ENCODE measurements at regions not wholly inside any gene's neighbourhood (a gene's known extent, or its start where the extent isn't known, plus 50 kb on each side); places are given as distances from the start of the nearest gene placed in this dataset.

DNA sequence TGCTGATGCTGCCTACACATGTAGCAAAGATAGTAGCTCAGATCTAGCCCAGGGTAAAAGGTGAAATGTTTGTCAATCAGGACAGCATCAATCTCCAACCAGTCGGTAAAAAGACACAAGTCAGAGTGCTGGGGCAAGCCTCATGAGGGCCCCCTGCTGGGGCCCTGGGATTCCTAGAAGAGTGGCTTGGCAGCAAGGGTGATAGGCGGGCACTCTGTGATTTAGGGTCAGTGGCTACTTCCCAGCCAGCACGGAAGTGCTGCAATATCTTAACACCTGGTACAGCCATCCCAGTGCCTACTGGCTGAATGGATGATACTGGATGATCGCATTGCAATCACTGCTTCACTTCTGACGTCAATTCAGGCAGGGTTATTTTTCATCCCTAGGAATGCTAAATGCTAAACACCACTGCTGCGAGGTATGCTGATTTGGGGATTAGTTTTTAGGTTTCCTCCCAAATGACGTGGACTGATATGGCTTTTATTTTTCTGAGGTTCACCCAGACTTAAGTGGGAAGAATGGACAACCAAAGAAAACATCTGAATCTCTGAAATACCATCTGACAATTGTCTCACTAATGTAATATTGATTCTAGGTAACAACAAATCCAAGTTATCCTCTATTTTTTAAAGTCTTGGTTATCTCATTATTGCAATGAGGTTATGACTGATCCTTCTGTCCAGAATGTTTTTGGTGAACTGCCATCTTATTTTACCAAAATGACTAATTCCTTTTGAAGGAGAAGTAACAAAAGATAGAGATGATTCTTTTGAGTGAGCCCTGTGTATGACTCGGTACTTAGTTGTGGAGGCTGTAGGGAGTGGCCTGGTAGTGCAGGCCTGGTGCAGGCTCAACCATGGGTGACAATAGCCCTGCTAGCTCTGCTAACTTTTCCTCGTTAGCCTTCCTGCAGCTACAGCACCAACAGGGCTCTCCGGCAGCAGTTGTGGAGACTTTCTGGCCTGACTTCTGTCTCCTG is 432.5 kb downstream of the FGF9 start:
- no peak for DNase-seq

DNA sequence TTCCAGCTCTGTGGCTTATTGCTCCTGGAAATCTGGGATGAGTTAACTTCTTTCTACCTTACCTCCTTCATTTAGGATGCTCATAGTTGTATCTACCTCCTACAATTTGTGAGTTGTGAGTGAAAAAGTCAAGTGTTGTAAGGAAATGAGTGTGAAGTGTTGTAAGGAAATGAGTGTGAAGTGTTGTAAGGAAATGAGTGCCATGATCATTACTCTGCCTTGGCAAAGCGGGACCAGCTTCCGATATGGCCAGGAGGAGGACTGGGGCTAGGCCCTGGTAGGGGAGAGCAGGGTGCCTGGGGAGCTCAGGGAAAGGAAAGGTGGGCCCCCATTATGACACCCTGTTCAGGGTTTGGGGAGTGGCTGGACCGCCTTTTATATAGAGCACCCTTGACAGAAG is 435.2 kb downstream of the FGF9 start:
- H3K27ac ChIP-seq, result no peak overlapping the region
- DNase-seq, result no peak
- H3K4me3 ChIP-seq, result no peak overlapping the region
- H3K9me3 ChIP-seq, result no peaks in the 10 kb centered on the region
- no peaks in the 10 kb centered on the region for H3K27me3 ChIP-seq
- no peaks in the 10 kb centered on the region for H3K36me3 ChIP-seq
- no peak for TF ChIP-seq POLR2A (IDR thresholded peaks at IDR 0.05)
- TF ChIP-seq, protein P1, sequence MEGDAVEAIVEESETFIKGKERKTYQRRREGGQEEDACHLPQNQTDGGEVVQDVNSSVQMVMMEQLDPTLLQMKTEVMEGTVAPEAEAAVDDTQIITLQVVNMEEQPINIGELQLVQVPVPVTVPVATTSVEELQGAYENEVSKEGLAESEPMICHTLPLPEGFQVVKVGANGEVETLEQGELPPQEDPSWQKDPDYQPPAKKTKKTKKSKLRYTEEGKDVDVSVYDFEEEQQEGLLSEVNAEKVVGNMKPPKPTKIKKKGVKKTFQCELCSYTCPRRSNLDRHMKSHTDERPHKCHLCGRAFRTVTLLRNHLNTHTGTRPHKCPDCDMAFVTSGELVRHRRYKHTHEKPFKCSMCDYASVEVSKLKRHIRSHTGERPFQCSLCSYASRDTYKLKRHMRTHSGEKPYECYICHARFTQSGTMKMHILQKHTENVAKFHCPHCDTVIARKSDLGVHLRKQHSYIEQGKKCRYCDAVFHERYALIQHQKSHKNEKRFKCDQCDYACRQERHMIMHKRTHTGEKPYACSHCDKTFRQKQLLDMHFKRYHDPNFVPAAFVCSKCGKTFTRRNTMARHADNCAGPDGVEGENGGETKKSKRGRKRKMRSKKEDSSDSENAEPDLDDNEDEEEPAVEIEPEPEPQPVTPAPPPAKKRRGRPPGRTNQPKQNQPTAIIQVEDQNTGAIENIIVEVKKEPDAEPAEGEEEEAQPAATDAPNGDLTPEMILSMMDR (IDR thresholded peaks at IDR 0.05), result no peak
- H3K4me1 ChIP-seq, result peaks cover 0 to 4% (median 0%) of the 10 kb centered on the region in 4 donors

More for the DNA sequence above, 432.5 kb downstream of the FGF9 start:
- no peak for TF ChIP-seq POLR2A (IDR thresholded peaks at IDR 0.05)
- TF ChIP-seq, protein P1 (IDR thresholded peaks at IDR 0.05), result peak in 2 of 6 experiments; percentile 2 to 25
- Histone ChIP-seq H3K36me3 (no peaks in the 10 kb centered on the region), H3K9me3 (no peaks in the 10 kb centered on the region), H3K27ac (no peak overlapping the region), H3K4me1 (peaks cover 0 to 4% (median 0%) of the 10 kb centered on the region in 4 donors), H3K27me3 (no peaks in the 10 kb centered on the region), H3K4me3 (no peak overlapping the region)

DNA sequence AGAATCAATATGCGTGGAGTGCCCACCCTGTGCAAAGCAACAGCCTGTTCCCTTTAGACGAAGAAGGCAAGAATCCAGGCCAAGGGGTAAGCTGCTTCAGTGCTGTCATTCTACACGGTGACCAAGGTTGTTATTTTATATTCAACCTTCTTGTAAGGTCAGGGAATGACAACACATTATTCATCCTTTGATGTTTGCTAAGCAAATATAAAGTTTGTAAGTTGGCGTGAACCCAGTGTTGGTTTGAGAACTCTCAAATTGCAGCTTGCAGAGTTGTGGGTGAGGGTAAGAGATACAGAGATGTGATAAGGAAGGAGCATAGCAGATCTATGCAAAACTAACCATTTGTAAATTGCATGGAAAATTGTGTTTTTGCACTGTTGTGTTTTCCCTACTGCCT is 436.7 kb downstream of the FGF9 start:
- no peaks in the 10 kb centered on the region for H3K36me3 ChIP-seq
- TF ChIP-seq, protein P1 (IDR thresholded peaks at IDR 0.05), result no peak
- no peak for TF ChIP-seq POLR2A (IDR thresholded peaks at IDR 0.05)
- no peak overlapping the region for H3K27ac ChIP-seq
- H3K4me1 ChIP-seq, result peaks cover 0 to 4% (median 0%) of the 10 kb centered on the region in 4 donors
- no peak overlapping the region for H3K4me3 ChIP-seq
- no peak for DNase-seq
- no peaks in the 10 kb centered on the region for H3K27me3 ChIP-seq
- no peaks in the 10 kb centered on the region for H3K9me3 ChIP-seq

DNA sequence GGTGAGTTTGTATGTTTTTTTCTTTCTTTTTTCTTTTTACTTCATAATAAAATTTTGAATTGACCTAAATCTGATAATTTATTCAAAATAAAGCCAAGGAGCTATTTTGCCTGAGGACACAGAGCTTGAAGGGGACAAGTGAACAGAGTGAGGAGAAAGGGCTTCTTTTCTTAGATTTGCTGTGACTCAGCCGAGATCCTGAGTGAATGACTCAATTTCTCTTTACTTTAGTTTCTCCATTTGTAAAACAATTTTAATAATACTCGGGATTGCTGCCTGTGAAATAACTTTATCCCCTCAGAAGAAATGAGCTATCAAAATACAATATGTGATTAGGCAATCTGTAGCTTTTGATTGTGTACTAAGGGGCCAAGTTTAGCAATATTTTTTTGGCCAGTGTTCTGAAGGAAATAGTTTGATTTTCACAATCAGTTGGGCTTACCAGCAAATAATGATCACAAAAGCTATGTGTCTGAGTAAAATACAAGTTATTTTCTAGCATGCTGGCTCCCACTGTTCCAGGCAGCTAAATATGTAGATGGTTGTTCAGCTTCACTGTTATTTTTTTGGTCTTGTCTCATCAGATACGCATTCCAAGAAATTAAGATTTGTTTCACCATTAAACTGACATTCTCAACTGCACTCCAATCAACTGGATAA is 437.5 kb downstream of the FGF9 start:
- peaks cover 0 to 4% (median 0%) of the 10 kb centered on the region in 4 donors for H3K4me1 ChIP-seq
- H3K4me3 ChIP-seq, result no peak overlapping the region
- no peak for DNase-seq
- no peaks in the 10 kb centered on the region for H3K36me3 ChIP-seq
- H3K27me3 ChIP-seq, result no peaks in the 10 kb centered on the region
- TF ChIP-seq, protein P1 (IDR thresholded peaks at IDR 0.05), result no peak
- no peak for TF ChIP-seq POLR2A (IDR thresholded peaks at IDR 0.05)
- H3K27ac ChIP-seq, result no peak overlapping the region
- H3K9me3 ChIP-seq, result no peaks in the 10 kb centered on the region

DNA sequence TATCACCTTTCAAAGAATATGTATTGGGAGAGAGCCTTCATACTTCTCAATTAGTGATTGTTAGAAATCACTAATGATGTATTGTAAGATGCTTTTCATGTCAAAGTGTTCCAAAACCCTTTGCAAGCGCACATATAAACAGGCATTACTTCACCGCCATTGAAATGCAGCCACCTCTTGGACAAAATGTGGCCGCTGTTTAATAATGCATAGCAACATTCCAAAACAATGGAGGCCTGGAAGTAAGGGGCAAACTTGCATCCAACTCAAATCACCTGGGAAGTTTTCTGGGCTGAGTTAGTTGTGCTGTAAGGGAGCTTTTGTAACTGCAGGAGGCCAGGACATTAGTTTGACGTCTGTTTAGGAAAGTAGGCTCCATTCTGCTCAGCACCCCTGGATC is 438.1 kb downstream of the FGF9 start:
- TF ChIP-seq POLR2A (IDR thresholded peaks at IDR 0.05), result no peak
- TF ChIP-seq, protein P1 (IDR thresholded peaks at IDR 0.05), result no peak
- no peaks in the 10 kb centered on the region for H3K9me3 ChIP-seq
- H3K4me3 ChIP-seq, result no peak overlapping the region
- peaks cover 0 to 4% (median 0%) of the 10 kb centered on the region in 4 donors for H3K4me1 ChIP-seq
- no peak overlapping the region for H3K27ac ChIP-seq
- H3K36me3 ChIP-seq, result no peaks in the 10 kb centered on the region
- no peak for DNase-seq
- H3K27me3 ChIP-seq, result no peaks in the 10 kb centered on the region
